ENCODE measurements at regions not wholly inside any gene's neighbourhood (a gene's known extent, or its start where the extent isn't known, plus 50 kb on each side); places are given as distances from the start of the nearest gene placed in this dataset.
"Not testable (repeated sequence)": the region's sequence is repeated elsewhere in the genome, so short reads cannot be mapped to it uniquely, and the experiment has no call there.

GRCh38 chrX:128698573-128699181 is 646.5 kb upstream of the ACTRT1 start:
- H3K4me1 Mint-ChIP-seq (ENCODE audit: low read depth): no peaks in the 10 kb centered on the region
- H3K27ac Mint-ChIP-seq: no peak overlapping the region
- H3K9me3 Mint-ChIP-seq (ENCODE audit: insufficient read depth): no peaks in the 10 kb centered on the region
- no peaks in the 10 kb centered on the region for H3K36me3 Mint-ChIP-seq (ENCODE audit: low read depth)
- CTCF ChIA-PET: no interaction called here
- H3K4me3 Mint-ChIP-seq: no peak overlapping the region
- POLR2A ChIA-PET: no interaction called here
- H3K27me3 Mint-ChIP-seq (ENCODE audit: low read depth): no peaks in the 10 kb centered on the region
- ATAC-seq (no peak), DNase-seq (no peak)

GRCh38 chrX:128691872-128692271 is 639.7 kb upstream of the ACTRT1 start:
- no peak overlapping the region for H3K4me3 Mint-ChIP-seq
- H3K4me1 Mint-ChIP-seq (ENCODE audit: low read depth): no peaks in the 10 kb centered on the region
- H3K36me3 Mint-ChIP-seq (ENCODE audit: low read depth): no peaks in the 10 kb centered on the region
- POLR2A ChIA-PET: no interaction called here
- DNase-seq (no peak), ATAC-seq (no peak)
- H3K27ac Mint-ChIP-seq: no peak overlapping the region
- H3K9me3 Mint-ChIP-seq (ENCODE audit: insufficient read depth): no peaks in the 10 kb centered on the region
- CTCF ChIA-PET: no interaction called here
- no peaks in the 10 kb centered on the region for H3K27me3 Mint-ChIP-seq (ENCODE audit: low read depth)

GRCh38 chrX:128685387-128685786 is 633.2 kb upstream of the ACTRT1 start:
- ATAC-seq (no peak), DNase-seq (no peak)

DNA sequence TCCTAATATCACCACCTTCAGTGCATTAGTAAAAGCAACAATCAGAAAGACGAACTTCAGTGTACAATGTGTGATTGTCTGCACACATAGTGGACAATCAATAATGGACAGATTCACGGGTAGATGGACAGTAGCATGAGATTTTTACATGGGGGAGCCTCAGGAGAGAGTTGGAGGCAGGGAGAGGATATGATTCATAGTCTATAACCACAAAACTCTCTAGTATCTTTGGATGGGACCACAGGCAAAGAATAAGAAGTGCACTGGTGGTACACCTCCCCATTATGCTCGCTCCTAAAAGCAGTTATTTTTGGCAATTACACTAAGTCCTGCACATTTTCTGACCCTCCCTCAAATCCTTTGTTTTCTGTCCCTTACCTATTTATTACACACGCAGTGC is 624.4 kb upstream of the ACTRT1 start:
- H3K4me3 Mint-ChIP-seq: no peak overlapping the region
- H3K9me3 Mint-ChIP-seq (ENCODE audit: insufficient read depth): no peaks in the 10 kb centered on the region
- H3K36me3 Mint-ChIP-seq (ENCODE audit: low read depth): no peaks in the 10 kb centered on the region
- POLR2A ChIA-PET: no interaction called here
- CTCF ChIA-PET: no interaction called here
- no peaks in the 10 kb centered on the region for H3K4me1 Mint-ChIP-seq (ENCODE audit: low read depth)
- no peaks in the 10 kb centered on the region for H3K27me3 Mint-ChIP-seq (ENCODE audit: low read depth)
- H3K27ac Mint-ChIP-seq: no peak overlapping the region
- no peak for ATAC-seq
- DNase-seq: no peak

More at GRCh38 chrX:128685387-128685786, 633.2 kb upstream of the ACTRT1 start:
- H3K4me1 Mint-ChIP-seq (ENCODE audit: low read depth): no peaks in the 10 kb centered on the region
- no peak overlapping the region for H3K4me3 Mint-ChIP-seq
- CTCF ChIA-PET: no interaction called here
- no peak overlapping the region for H3K27ac Mint-ChIP-seq
- H3K36me3 Mint-ChIP-seq (ENCODE audit: low read depth): no peaks in the 10 kb centered on the region
- H3K27me3 Mint-ChIP-seq (ENCODE audit: low read depth): no peaks in the 10 kb centered on the region
- no peaks in the 10 kb centered on the region for H3K9me3 Mint-ChIP-seq (ENCODE audit: insufficient read depth)
- POLR2A ChIA-PET: no interaction called here

DNA sequence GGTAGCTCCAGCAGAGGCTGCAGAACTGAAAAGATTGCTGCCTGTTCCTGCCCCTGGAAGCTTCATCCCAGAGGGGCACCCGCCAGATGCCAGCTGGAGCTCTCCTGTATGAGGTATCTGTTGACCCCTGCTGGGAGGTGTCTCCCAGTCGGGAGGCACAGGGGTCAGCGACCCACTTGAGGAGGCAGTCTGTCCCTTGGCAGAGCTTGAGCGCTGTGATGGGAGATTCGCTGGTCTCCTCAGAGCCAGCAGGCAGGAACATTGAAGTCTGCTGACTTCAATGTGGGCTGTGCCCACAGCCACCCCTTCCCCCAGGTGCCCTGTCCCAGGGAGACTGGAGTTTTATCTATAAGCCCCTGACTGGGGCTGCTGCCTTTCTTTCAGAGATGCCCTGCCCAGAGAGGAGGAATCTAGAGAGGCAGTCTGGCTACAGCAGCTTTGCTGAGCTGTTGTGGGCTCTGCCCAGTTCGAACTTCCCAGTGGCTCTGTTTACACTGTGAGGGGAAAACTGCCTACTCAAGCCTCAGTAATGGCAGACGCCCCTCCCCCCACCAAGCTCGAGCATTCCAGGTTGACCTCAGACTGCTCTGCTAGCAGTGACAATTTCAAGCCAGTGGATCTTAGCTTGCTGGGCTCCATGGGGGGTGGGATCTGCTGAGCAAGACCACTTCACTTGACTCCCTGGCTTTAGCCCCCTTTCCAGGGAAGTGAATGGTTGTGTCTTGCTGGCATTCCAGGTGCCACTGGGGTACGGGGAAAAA is 622.3 kb upstream of the ACTRT1 start:
- H3K27me3 Mint-ChIP-seq (ENCODE audit: low read depth); H3K4me1 Mint-ChIP-seq (ENCODE audit: low read depth); POLR2A ChIA-PET; CTCF ChIA-PET; H3K9me3 Mint-ChIP-seq (ENCODE audit: insufficient read depth); DNase-seq; ATAC-seq; H3K27ac Mint-ChIP-seq; H3K36me3 Mint-ChIP-seq (ENCODE audit: low read depth); H3K4me3 Mint-ChIP-seq: not testable (repeated sequence)

DNA sequence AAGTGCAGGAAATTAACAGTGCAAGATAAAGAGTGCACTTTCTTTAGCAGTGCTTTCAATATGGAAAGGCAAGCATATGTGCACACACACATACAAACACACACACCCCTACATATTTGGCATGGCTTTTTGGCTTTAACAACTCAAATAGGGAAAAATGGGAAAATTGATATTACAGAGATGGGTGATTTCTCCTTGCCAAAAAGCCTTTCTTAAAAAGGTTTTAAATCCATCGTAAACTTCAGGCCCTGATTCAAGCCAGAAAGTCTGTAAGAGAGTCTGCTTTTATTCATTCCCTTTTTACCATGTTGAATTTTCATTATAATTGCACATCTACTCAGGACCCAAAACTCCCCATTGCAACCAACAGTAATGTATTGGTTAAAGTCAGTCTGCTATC is 612.0 kb upstream of the ACTRT1 start:
- no peaks in the 10 kb centered on the region for H3K4me1 Mint-ChIP-seq (ENCODE audit: low read depth)
- H3K9me3 Mint-ChIP-seq (ENCODE audit: insufficient read depth): no peaks in the 10 kb centered on the region
- no peak overlapping the region for H3K27ac Mint-ChIP-seq
- no peak overlapping the region for H3K4me3 Mint-ChIP-seq
- POLR2A ChIA-PET: no interaction called here
- DNase-seq (no peak), ATAC-seq (no peak)
- H3K27me3 Mint-ChIP-seq (ENCODE audit: low read depth): no peaks in the 10 kb centered on the region
- H3K36me3 Mint-ChIP-seq (ENCODE audit: low read depth): no peaks in the 10 kb centered on the region
- CTCF ChIA-PET: no interaction called here

GRCh38 chrX:128653524-128654060 is 601.4 kb upstream of the ACTRT1 start:
- Mint-ChIP-seq H3K36me3 (ENCODE audit: low read depth) (no peaks in the 10 kb centered on the region), H3K9me3 (ENCODE audit: insufficient read depth) (no peaks in the 10 kb centered on the region), H3K27me3 (ENCODE audit: low read depth) (no peaks in the 10 kb centered on the region), H3K4me3 (no peak overlapping the region), H3K4me1 (ENCODE audit: low read depth) (no peaks in the 10 kb centered on the region), H3K27ac (no peak overlapping the region)
- CTCF ChIA-PET: no interaction called here
- ATAC-seq (no peak), DNase-seq (no peak)
- POLR2A ChIA-PET: no interaction called here

DNA sequence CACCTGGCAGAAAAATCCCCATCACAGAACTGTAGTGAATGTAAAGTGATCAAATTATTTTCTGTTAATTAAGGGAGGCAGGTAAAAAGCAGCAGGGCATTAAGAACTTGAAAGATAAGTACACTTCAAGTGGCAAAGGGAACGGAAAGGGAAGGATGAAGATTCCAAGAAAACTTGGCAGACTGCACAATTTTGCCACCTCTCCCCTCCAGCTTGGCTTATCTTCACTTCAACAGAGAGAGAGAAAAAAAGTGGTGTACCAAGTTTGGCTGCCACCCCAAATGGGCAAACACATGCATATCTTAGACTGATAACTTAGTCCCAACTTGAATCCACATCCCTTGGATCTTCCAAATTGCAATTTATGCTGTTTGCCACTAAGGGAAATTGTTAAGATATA is 598.1 kb upstream of the ACTRT1 start:
- Mint-ChIP-seq H3K27me3 (ENCODE audit: low read depth) (no peaks in the 10 kb centered on the region), H3K36me3 (ENCODE audit: low read depth) (no peaks in the 10 kb centered on the region), H3K9me3 (ENCODE audit: insufficient read depth) (no peaks in the 10 kb centered on the region), H3K4me1 (ENCODE audit: low read depth) (no peaks in the 10 kb centered on the region), H3K27ac (no peak overlapping the region), H3K4me3 (no peak overlapping the region)
- ATAC-seq (no peak), DNase-seq (no peak)
- ChIA-PET POLR2A (no interaction called here), CTCF (no interaction called here)

- no peak for ATAC-seq
- POLR2A ChIA-PET: no interaction called here
- no peaks in the 10 kb centered on the region for H3K27me3 Mint-ChIP-seq (ENCODE audit: low read depth)
- H3K9me3 Mint-ChIP-seq (ENCODE audit: insufficient read depth): no peaks in the 10 kb centered on the region
- H3K36me3 Mint-ChIP-seq (ENCODE audit: low read depth): no peaks in the 10 kb centered on the region
- H3K4me3 Mint-ChIP-seq: no peak overlapping the region
- no peaks in the 10 kb centered on the region for H3K4me1 Mint-ChIP-seq (ENCODE audit: low read depth)
- CTCF ChIA-PET: no interaction called here
- DNase-seq: no peak
- H3K27ac Mint-ChIP-seq: no peak overlapping the region
Observed at GRCh38 chrX:128634754-128635153, 582.6 kb upstream of the ACTRT1 start.

- Mint-ChIP-seq H3K36me3 (ENCODE audit: low read depth) (no peaks in the 10 kb centered on the region), H3K27ac (no peak overlapping the region), H3K4me1 (ENCODE audit: low read depth) (no peaks in the 10 kb centered on the region), H3K9me3 (ENCODE audit: insufficient read depth) (no peaks in the 10 kb centered on the region), H3K4me3 (no peak overlapping the region), H3K27me3 (ENCODE audit: low read depth) (no peaks in the 10 kb centered on the region)
- POLR2A ChIA-PET: no interaction called here
- DNase-seq (no peak), ATAC-seq (no peak)
- CTCF ChIA-PET: no interaction called here
Observed at GRCh38 chrX:128623361-128623760, 571.2 kb upstream of the ACTRT1 start.

DNA sequence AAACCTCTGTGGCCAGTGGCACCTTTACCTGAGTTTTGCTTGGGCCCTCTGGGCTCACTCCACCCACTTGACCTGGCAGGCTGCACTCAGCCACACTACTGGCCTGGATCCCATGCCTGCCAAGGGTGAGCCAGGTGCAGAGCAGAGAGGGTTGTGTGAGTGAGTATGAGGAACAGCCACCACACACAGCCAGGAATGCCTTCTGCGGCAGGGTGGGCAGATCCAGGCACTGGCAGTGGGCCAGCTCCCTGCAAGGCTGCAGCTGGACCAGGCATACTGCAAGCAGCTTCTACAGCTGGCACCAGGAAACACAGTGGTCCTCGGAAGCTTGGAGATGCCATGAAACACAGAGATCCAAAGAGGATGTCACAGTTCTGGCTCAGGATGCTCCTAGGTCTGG is 570.1 kb upstream of the ACTRT1 start:
- H3K4me3 Mint-ChIP-seq: no peak overlapping the region
- ChIA-PET CTCF (no interaction called here), POLR2A (no interaction called here)
- DNase-seq (no peak), ATAC-seq (no peak)
- no peaks in the 10 kb centered on the region for H3K36me3 Mint-ChIP-seq (ENCODE audit: low read depth)
- no peaks in the 10 kb centered on the region for H3K9me3 Mint-ChIP-seq (ENCODE audit: insufficient read depth)
- H3K4me1 Mint-ChIP-seq (ENCODE audit: low read depth): no peaks in the 10 kb centered on the region
- no peak overlapping the region for H3K27ac Mint-ChIP-seq
- H3K27me3 Mint-ChIP-seq (ENCODE audit: low read depth): no peaks in the 10 kb centered on the region

GRCh38 chrX:128619490-128619889 is 567.3 kb upstream of the ACTRT1 start:
- CTCF ChIA-PET: no interaction called here
- H3K4me1 Mint-ChIP-seq (ENCODE audit: low read depth): no peaks in the 10 kb centered on the region
- no peaks in the 10 kb centered on the region for H3K36me3 Mint-ChIP-seq (ENCODE audit: low read depth)

GRCh38 chrX:128616933-128617332 is 564.7 kb upstream of the ACTRT1 start:
- Mint-ChIP-seq H3K27ac (no peak overlapping the region), H3K9me3 (ENCODE audit: insufficient read depth) (no peaks in the 10 kb centered on the region), H3K4me3 (no peak overlapping the region), H3K36me3 (ENCODE audit: low read depth) (no peaks in the 10 kb centered on the region), H3K27me3 (ENCODE audit: low read depth) (no peaks in the 10 kb centered on the region), H3K4me1 (ENCODE audit: low read depth) (no peaks in the 10 kb centered on the region)
- CTCF ChIA-PET: no interaction called here
- ATAC-seq (no peak), DNase-seq (no peak)
- POLR2A ChIA-PET: no interaction called here

More at GRCh38 chrX:128619490-128619889, 567.3 kb upstream of the ACTRT1 start:
- H3K27me3 Mint-ChIP-seq (ENCODE audit: low read depth): no peaks in the 10 kb centered on the region
- no peaks in the 10 kb centered on the region for H3K9me3 Mint-ChIP-seq (ENCODE audit: insufficient read depth)
- DNase-seq (no peak), ATAC-seq (no peak)
- no peak overlapping the region for H3K4me3 Mint-ChIP-seq
- POLR2A ChIA-PET: no interaction called here
- no peak overlapping the region for H3K27ac Mint-ChIP-seq

All from activated CD8-positive, alpha-beta T cell treated with anti-CD3 and anti-CD28 coated beads, Interleukin-2, amount 10 ng/mL, durations not matched to agents 7 days and 5 days (primary cell).